Brain microvascular endothelial cell (primary cell): ENCODE measurements at regions not wholly inside any gene's neighbourhood (a gene's known extent, or its start where the extent isn't known, plus 50 kb on each side); places are given as distances from the start of the nearest gene placed in this dataset.
A peak's percentile ranks its signal among the peaks of the same experiment; 100 is the strongest.

Source experiments
- DNase-seq: peaks from one replicate; pipeline ENCODE4 v3.0.0-alpha.2; 2020
- H3K27ac ChIP-seq: fragments of 250-450 bp; sonication (Bioruptor Pico); 2 replicates; pipeline ENCODE4 v1.5.1; 2020; ENCODE audit warnings: mild to moderate bottlenecking, moderate library complexity
- H3K27me3 ChIP-seq: fragments of 250-450 bp; sonication (Bioruptor Pico); replicated peaks from 2 replicates; pipeline ENCODE4 v1.5.1; 2020; ENCODE audit warnings: mild to moderate bottlenecking
- H3K36me3 ChIP-seq: fragments of 250-450 bp; sonication (Bioruptor Pico); replicated peaks from 2 replicates; pipeline ENCODE4 v1.5.1; 2020; ENCODE audit warnings: mild to moderate bottlenecking
- H3K4me3 ChIP-seq: 2 replicates; pipeline ENCODE4 v1.5.1; 2011; ENCODE audit warnings: low read depth, mild to moderate bottlenecking, control low read depth, low read length, moderate library complexity
- in situ Hi-C: cut with HindIII; loops from 2 replicates; pipeline ENCODE4 v1.10.0; 2017; ENCODE audit warnings: low sequenced_read_pairs, low pct_ligation_motif_present
- TF ChIP-seq, protein P1 (sequence below): IDR thresholded peaks from 2 replicates; pipeline ENCODE4 v1.5.1; 2011; ENCODE audit warnings: low read depth, mild to moderate bottlenecking, moderate library complexity, low read length, control low read depth, inconsistent platforms; ENCODE audit errors: missing control alignments

DNA sequence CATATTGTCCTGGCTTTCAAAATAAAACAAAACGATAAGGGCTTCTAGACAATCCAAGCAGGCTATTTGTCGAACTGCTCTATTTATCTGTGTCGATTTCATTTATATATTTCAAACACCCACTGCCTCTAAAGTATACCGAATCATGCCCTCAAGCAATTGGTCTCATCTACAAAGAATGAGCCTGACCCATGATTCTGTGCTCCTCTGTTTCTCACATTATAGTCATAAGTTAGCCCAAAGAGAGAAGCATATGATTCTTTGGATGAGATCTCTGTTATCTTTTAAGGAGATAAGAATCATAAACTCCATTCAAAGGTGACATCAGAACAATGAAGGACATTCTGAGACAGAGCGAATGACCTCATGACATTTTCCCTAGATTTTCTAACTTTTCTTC, 191.1 kb downstream of the MAP2K6 start:
- Histone ChIP-seq H3K4me3 (no peak overlapping the region), H3K27ac (no peak overlapping the region), H3K27me3 (no peaks in the 10 kb centered on the region), H3K36me3 (no peaks in the 10 kb centered on the region)
- in situ Hi-C loops = no loop called here
- no peak for DNase-seq
- TF ChIP-seq, protein P1, sequence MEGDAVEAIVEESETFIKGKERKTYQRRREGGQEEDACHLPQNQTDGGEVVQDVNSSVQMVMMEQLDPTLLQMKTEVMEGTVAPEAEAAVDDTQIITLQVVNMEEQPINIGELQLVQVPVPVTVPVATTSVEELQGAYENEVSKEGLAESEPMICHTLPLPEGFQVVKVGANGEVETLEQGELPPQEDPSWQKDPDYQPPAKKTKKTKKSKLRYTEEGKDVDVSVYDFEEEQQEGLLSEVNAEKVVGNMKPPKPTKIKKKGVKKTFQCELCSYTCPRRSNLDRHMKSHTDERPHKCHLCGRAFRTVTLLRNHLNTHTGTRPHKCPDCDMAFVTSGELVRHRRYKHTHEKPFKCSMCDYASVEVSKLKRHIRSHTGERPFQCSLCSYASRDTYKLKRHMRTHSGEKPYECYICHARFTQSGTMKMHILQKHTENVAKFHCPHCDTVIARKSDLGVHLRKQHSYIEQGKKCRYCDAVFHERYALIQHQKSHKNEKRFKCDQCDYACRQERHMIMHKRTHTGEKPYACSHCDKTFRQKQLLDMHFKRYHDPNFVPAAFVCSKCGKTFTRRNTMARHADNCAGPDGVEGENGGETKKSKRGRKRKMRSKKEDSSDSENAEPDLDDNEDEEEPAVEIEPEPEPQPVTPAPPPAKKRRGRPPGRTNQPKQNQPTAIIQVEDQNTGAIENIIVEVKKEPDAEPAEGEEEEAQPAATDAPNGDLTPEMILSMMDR = no peak

DNA sequence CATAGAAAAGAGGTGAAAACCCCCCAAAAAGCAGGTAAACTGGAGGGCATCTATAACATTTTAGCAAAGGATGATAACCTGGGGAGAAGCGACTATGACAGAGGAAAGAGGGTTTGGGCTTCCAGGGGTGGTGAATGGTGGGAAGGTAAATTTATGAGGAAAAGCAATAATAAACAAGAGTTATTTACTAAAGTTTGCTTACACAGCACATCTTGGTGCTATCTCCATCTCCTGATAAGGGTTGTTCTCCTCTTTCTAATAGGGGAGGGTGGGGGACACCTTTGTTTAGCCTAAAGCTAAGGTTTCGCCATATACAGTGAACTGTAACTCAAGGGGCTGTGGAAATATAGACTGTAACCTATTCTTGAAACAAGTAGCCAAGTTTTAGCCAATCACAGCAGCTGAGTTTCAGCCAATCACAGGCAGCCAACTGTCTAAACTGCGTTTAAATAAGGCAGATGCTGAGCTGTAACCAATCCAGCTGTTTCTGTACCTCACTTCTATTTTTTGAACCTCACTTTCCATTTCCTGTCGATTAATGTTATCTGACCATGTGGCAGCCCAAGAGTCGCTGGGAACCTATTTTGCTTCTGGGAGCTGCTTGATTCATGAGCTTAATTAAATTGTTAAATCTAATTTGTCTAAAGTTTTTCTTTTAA, 191.8 kb downstream of the MAP2K6 start:
- H3K27me3 ChIP-seq = no peaks in the 10 kb centered on the region
- TF ChIP-seq, protein P1 = no peak
- no peak for DNase-seq
- in situ Hi-C loops = no loop called here
- no peaks in the 10 kb centered on the region for H3K36me3 ChIP-seq
- H3K27ac ChIP-seq = no peak overlapping the region
- H3K4me3 ChIP-seq = no peak overlapping the region

DNA sequence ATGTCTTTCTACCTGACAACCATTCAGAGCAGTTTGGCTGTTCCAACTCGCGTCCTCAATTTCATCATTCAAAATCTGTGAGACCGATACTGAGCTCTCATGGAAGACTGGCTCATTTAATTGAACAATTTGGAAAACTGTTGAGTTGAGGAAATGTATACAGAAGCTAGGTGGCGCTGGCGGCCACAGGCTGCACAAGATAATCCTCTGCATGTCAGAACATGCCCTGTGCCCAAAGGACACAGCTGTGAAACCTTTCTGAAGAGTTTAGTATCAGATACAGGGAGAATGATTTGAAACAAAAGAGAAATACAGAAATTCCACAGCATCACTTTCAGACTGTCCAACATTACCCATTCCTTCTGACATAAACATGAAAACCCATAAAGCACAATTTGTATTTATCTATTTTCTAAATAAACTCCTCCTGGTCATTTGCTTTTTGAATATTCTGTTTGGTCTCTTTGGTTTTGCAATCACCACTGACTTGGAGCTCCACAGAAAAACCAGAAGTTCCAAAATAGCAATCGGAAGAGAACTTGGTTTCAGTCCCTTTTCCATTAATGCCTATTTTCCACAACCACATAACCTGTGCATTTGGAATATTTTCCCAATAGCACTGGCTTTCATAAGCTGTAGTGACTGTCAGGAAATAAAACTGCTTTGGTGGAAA, 192.8 kb downstream of the MAP2K6 start:
- peak; percentile 79 for DNase-seq
- H3K4me3 ChIP-seq = no peak overlapping the region
- TF ChIP-seq, protein P1 = peak; percentile 89
- peak overlapping the region; percentile 86 for H3K27ac ChIP-seq
- H3K36me3 ChIP-seq = no peaks in the 10 kb centered on the region
- H3K27me3 ChIP-seq = no peaks in the 10 kb centered on the region
- in situ Hi-C loops = no loop called here

DNA sequence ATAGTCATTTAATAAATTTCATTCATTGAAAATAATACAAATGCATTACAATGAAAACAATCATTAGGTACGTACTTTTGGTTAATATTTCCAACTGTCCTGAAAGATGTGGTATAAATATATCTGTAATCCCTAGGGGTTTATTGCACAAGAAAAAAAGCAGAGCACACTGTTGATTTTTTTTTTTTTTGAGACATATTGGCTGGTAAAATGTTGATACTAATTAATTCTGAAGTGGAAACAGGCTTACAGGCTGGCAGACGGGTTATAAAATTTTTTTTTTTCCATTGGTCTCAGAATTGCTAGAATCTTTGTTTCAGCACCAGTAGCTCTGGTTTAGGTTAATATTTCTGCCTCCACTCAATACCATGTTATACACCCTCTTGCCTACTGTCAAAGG, 193.6 kb downstream of the MAP2K6 start:
- Histone ChIP-seq H3K4me3 (no peak overlapping the region), H3K27me3 (no peaks in the 10 kb centered on the region), H3K27ac (peak overlapping the region; percentile 86), H3K36me3 (no peaks in the 10 kb centered on the region)
- no peak for DNase-seq
- TF ChIP-seq, protein P1 = no peak
- in situ Hi-C loops = no loop called here

DNA sequence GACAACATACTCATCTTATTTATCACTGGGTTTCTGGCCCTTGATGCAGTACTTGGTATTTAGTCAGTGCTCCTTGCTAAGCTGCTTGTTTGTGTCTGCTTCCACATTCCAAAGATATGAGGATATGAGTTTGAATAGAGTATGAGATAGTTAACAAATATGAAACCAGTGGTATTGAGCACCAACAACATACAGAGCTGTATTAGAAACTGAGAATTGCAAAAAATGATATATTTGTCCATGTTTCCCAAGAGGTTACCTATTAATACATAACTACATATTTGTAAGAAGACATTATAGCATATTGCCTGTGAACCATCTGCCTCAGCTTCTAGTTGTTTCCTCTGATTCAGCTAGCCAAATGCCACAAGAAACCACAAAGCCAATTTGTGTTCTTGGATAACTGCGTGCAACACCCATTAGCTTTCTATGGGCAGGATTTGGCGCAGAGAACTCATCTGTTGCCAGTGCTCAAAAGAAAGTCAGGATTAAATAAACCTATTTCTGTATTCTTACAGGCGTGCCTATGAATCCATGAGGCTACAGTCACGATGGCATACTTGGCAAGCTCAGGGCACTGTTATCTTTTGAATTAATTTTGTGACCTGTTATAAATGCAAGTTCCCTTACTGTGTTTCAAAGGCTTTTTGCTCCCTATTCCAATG, 194.4 kb downstream of the MAP2K6 start:
- in situ Hi-C loops = no loop called here
- no peaks in the 10 kb centered on the region for H3K27me3 ChIP-seq
- TF ChIP-seq, protein P1 = no peak
- peak overlapping the region; percentile 86 for H3K27ac ChIP-seq
- no peak overlapping the region for H3K4me3 ChIP-seq
- peak; percentile 79 for DNase-seq
- H3K36me3 ChIP-seq = no peaks in the 10 kb centered on the region
